ENCODE measurements at regions not wholly inside any gene's neighbourhood (a gene's known extent, or its start where the extent isn't known, plus 50 kb on each side); places are given as distances from the start of the nearest gene placed in this dataset.

DNA sequence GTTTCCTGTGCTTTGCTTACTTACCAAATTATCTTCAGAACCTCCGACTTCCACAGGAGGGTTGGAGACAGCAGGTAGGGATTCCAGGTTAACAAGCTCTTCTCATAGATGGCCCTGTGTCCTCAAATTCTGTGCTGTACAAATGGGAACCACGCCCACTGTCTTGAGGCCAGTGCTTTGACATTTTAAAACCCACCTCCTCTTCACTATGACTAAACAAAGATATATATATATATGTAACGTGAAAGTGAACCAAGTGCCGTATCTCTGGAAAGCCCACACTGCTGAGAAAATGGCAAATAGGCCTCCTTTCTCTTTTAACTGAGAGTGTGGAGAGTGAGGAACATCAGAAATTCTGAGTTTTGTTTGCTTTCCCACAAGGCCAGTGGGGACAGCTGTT, 99.6 kb downstream of the ZBTB18 start:
- H3K9me3 ChIP-seq = no peaks in the 10 kb centered on the region
- H3K27ac ChIP-seq = no peak overlapping the region
- no peak for TF ChIP-seq POLR2AphosphoS5 (IDR thresholded peaks at IDR 0.05)
- no peak for TF ChIP-seq EP300 (IDR thresholded peaks at IDR 0.05)
- TF ChIP-seq POLR2A (IDR thresholded peaks at IDR 0.05) = no peak
- TF ChIP-seq, protein P1, sequence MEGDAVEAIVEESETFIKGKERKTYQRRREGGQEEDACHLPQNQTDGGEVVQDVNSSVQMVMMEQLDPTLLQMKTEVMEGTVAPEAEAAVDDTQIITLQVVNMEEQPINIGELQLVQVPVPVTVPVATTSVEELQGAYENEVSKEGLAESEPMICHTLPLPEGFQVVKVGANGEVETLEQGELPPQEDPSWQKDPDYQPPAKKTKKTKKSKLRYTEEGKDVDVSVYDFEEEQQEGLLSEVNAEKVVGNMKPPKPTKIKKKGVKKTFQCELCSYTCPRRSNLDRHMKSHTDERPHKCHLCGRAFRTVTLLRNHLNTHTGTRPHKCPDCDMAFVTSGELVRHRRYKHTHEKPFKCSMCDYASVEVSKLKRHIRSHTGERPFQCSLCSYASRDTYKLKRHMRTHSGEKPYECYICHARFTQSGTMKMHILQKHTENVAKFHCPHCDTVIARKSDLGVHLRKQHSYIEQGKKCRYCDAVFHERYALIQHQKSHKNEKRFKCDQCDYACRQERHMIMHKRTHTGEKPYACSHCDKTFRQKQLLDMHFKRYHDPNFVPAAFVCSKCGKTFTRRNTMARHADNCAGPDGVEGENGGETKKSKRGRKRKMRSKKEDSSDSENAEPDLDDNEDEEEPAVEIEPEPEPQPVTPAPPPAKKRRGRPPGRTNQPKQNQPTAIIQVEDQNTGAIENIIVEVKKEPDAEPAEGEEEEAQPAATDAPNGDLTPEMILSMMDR (IDR thresholded peaks at IDR 0.05) = no peak
- no peak for DNase-seq
- H3K36me3 ChIP-seq = no peaks in the 10 kb centered on the region
- WGBS, 5 donors = 56 to 69% (median 60%) methylated on average over 4 of the region's 4 CpGs
- H3K4me1 ChIP-seq = peaks cover 0 to 3% (median 0%) of the 10 kb centered on the region in 4 donors
- no peak overlapping the region for H3K4me3 ChIP-seq
- intact Hi-C loops (cut with DNase I; ENCODE audit: low total_unique reads) = no loop called here
- no peaks in the 10 kb centered on the region for H3K27me3 ChIP-seq

DNA sequence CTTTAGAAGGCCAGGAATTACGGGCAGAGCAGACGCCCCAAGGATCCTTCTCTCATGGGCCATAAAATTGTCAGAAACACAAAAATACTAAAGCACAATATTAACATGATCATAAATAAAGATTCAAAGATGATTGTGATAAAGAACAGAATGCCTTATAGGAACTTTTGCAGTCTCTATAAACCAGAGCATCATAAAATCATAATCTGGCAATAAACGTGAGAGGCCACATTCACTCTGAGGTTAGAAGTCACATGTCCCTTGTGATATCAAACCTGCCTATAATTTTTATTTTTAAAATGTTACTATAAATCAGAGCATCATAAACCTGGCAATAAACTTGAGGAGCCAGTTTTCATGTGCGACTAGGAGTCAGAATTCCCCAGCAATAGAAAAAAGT, 100.5 kb downstream of the ZBTB18 start:
- no peak for TF ChIP-seq POLR2AphosphoS5 (IDR thresholded peaks at IDR 0.05)
- TF ChIP-seq, protein P1 (IDR thresholded peaks at IDR 0.05) = no peak
- no peak for TF ChIP-seq POLR2A (IDR thresholded peaks at IDR 0.05)
- no peak for TF ChIP-seq EP300 (IDR thresholded peaks at IDR 0.05)
- H3K27ac ChIP-seq = no peak overlapping the region
- no peak for DNase-seq
- H3K4me1 ChIP-seq = peaks cover 0 to 3% (median 0%) of the 10 kb centered on the region in 4 donors
- H3K9me3 ChIP-seq = no peaks in the 10 kb centered on the region
- H3K27me3 ChIP-seq = no peaks in the 10 kb centered on the region
- H3K4me3 ChIP-seq = no peak overlapping the region
- 73 to 84% (median 82%) methylated on average over 4 of the region's 4 CpGs for WGBS, 5 donors
- intact Hi-C loops (cut with DNase I; ENCODE audit: low total_unique reads) = no loop called here
- H3K36me3 ChIP-seq = no peaks in the 10 kb centered on the region

DNA sequence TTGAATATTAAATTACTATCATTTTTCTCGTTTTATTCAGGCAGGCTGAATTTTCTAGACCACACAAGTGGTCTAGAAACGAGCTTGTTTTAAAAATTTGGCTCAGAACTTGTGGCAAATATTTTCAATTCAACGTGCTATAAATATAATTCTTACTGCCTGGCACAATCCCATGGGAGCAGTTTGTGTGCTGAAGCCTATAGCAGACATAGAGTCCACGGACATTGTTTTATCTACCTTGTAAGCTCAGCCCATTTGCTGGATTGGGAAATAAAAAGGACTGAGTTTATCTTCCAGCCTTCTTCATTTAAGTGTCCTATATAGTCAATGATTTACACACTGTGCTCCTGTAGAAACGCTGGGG, 103.4 kb downstream of the ZBTB18 start:
- no peak for TF ChIP-seq POLR2A (IDR thresholded peaks at IDR 0.05)
- no peak for TF ChIP-seq EP300 (IDR thresholded peaks at IDR 0.05)
- TF ChIP-seq, protein P1 (IDR thresholded peaks at IDR 0.05) = no peak
- no peak for TF ChIP-seq POLR2AphosphoS5 (IDR thresholded peaks at IDR 0.05)
- H3K36me3 ChIP-seq = no peaks in the 10 kb centered on the region
- no peaks in the 10 kb centered on the region for H3K27me3 ChIP-seq
- no peak for DNase-seq
- H3K4me1 ChIP-seq = peaks cover 0 to 3% (median 0%) of the 10 kb centered on the region in 4 donors
- H3K4me3 ChIP-seq = no peak overlapping the region
- WGBS, 5 donors = 36 to 50% (median 43%) methylated on average over 5 of the region's 5 CpGs
- intact Hi-C loops (cut with DNase I; ENCODE audit: low total_unique reads) = no loop called here
- peak overlapping the region in 1 of 5 donors; percentile 69 for H3K27ac ChIP-seq
- no peaks in the 10 kb centered on the region for H3K9me3 ChIP-seq

DNA sequence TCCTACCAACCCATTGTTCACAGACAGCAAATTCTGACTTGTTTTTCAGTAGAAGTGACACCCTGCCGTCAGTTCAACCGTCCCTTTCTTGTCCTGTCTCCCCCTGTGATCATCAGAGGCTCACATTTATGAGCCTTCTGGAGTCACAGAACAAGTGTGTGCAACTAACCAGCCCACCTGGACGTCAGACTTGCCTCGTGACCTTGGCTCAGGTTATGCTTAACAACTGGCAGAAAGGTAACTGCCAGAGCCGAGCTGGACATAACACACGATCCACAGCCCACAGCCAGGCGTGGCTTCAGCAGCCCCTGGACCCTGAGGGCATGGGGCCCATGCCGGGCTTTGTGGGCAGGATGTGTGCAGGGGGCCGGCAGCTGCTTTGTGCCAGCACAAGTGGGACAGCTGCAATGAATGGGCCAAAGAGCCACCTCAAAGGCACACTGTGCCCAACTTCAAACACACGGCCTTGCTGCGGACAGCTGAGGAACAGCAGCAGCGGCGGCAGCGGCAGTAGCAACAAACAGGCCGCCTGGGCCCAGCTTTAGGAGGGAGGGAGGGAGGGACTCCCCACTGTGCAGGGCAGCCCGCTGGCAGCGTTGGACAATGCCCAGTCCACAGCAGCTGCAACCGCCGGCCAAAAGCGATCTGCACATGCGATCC, 103.9 kb downstream of the ZBTB18 start:
- no peaks in the 10 kb centered on the region for H3K27me3 ChIP-seq
- H3K4me1 ChIP-seq = peaks cover 0 to 3% (median 0%) of the 10 kb centered on the region in 4 donors
- H3K36me3 ChIP-seq = no peaks in the 10 kb centered on the region
- 66 to 70% (median 67%) methylated on average over 17 to 21 of the region's 21 CpGs for WGBS, 5 donors
- DNase-seq = peak in 1 of 2 donors; percentile 42
- peak overlapping the region in 1 of 5 donors; percentile 69 for H3K27ac ChIP-seq
- TF ChIP-seq, protein P1 (IDR thresholded peaks at IDR 0.05) = no peak
- TF ChIP-seq POLR2A (IDR thresholded peaks at IDR 0.05) (no peak), POLR2AphosphoS5 (IDR thresholded peaks at IDR 0.05) (no peak), EP300 (IDR thresholded peaks at IDR 0.05) (no peak)
- no peaks in the 10 kb centered on the region for H3K9me3 ChIP-seq
- intact Hi-C loops (cut with DNase I; ENCODE audit: low total_unique reads) = no loop called here
- no peak overlapping the region for H3K4me3 ChIP-seq

Measured in stomach (tissue), 8 donors.